ENCODE measurements at regions not wholly inside any gene's neighbourhood (a gene's known extent, or its start where the extent isn't known, plus 50 kb on each side); places are given as distances from the start of the nearest gene placed in this dataset.

GRCh38 chr2:15738943-15739342 is 147.3 kb downstream of the DDX1 start:
- TF ChIP-seq SREBF2 (IDR thresholded peaks at IDR 0.05) = no peak
- no peak for TF ChIP-seq RAD21 (conservative IDR thresholded peaks at IDR 0.05 in 1 of 2, IDR thresholded peaks at IDR 0.05 in 1 of 2)
- TF ChIP-seq HMGXB4 (CRISPR knock-in tag; IDR thresholded peaks at IDR 0.05; ENCODE audit: borderline replicate concordance) = no peak
- TF ChIP-seq MYC (IDR thresholded peaks at IDR 0.05; ENCODE audit: borderline replicate concordance, low read length) = no peak
- no peak for TF ChIP-seq RFX5 (IDR thresholded peaks at IDR 0.05)
- no peak for TF ChIP-seq CTCF (IDR thresholded peaks at IDR 0.05)
- TF ChIP-seq EP300 (IDR thresholded peaks at IDR 0.05) = no peak
- TF ChIP-seq POLR2A (IDR thresholded peaks at IDR 0.05; ENCODE audit: low read length) = no peak
- TF ChIP-seq RCOR1 (IDR thresholded peaks at IDR 0.05; ENCODE audit: low read depth, low read length) = no peak
- no peak for TF ChIP-seq GATA3 (IDR thresholded peaks at IDR 0.05; ENCODE audit: borderline replicate concordance)

Data from A549 (cell line).